ENCODE measurements at regions not wholly inside any gene's neighbourhood (a gene's known extent, or its start where the extent isn't known, plus 50 kb on each side); places are given as distances from the start of the nearest gene placed in this dataset.
"Not testable (repeated sequence)": the region's sequence is repeated elsewhere in the genome, so short reads cannot be mapped to it uniquely, and the experiment has no call there.

GRCh38 chr2:18971069-18971378, 381.7 kb upstream of the NT5C1B start:
- DNase-seq (ENCODE audit: insufficient read length, low spot score) (no peak), FAIRE-seq (no peak)
- no peak for TF ChIP-seq CTCF (IDR thresholded peaks at IDR 0.05; ENCODE audit: insufficient read depth, missing control alignments)

GRCh38 chr2:18966131-18966530, 376.8 kb upstream of the NT5C1B start:
- FAIRE-seq (no peak), DNase-seq (ENCODE audit: insufficient read length, low spot score) (no peak)
- TF ChIP-seq CTCF (IDR thresholded peaks at IDR 0.05; ENCODE audit: insufficient read depth, missing control alignments): no peak

GRCh38 chr2:18963739-18964256, 374.4 kb upstream of the NT5C1B start:
- FAIRE-seq; DNase-seq (ENCODE audit: insufficient read length, low spot score): not testable (repeated sequence)

DNA sequence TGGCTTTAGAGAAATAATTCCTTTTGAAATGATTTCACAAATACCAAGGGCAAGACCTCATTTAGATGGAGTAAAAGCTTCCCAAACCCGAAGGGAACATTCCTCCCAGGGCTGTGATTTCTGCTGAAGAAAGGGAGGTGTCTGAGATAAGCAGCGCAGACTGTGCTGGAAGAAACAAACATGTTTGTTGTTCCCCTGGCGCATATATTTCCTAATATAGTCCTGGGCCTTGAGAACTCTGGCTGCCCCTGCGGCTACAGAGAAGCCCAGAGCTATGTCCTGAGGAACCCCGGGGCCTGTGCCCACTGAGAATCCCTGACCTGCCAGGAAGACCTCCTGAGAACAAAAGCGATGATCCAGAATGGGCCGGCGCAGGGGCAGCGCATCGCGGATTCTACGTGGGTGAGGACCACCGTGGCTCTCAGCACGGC, 372.6 kb upstream of the NT5C1B start:
- no peak for TF ChIP-seq CTCF (IDR thresholded peaks at IDR 0.05; ENCODE audit: insufficient read depth, missing control alignments)
- FAIRE-seq: no peak
- DNase-seq (ENCODE audit: insufficient read length, low spot score): no peak

DNA sequence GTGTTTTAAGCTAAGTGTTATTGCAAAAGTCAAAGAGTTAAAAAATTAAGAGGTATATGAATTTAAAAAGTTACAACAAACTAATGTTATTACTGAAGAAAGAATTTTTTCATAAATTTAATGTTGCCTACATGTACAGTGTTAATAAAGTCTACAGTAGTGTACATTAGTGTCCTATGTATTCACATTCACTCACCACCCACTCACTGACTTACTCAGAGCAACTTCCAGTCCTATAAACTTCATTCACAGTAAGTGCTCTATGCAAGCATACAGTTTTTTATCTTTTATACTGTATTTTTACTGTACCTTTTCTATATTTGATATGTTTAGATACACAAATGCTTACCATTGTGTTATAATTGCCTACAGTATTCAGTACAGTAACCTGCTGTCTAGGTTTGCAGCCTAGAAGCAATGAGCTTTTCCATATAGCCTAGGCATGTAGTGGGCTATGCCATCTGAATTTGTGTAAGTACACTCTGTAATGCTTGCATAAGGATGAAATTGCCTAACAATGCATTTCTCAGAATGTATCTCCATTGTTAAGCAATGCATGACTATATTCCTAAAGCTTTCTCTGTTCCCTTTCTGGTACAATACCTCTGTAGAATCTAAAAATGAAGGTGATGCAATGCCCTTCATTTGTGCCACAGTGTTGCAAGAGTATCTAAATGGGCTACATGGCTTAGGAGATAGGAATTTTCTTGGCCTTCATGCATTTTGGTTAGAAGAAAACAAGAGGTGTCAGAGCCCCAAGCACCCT, 370.8 kb upstream of the NT5C1B start:
- FAIRE-seq (no peak), DNase-seq (ENCODE audit: insufficient read length, low spot score) (no peak)
- no peak for TF ChIP-seq CTCF (IDR thresholded peaks at IDR 0.05; ENCODE audit: insufficient read depth, missing control alignments)

- DNase-seq (ENCODE audit: insufficient read length, low spot score): no peak
- no peak for TF ChIP-seq CTCF (IDR thresholded peaks at IDR 0.05; ENCODE audit: insufficient read depth, missing control alignments)
- no peak for FAIRE-seq
These were observed 369.8 kb upstream of the NT5C1B start for GRCh38 chr2:18959200-18959599.

DNA sequence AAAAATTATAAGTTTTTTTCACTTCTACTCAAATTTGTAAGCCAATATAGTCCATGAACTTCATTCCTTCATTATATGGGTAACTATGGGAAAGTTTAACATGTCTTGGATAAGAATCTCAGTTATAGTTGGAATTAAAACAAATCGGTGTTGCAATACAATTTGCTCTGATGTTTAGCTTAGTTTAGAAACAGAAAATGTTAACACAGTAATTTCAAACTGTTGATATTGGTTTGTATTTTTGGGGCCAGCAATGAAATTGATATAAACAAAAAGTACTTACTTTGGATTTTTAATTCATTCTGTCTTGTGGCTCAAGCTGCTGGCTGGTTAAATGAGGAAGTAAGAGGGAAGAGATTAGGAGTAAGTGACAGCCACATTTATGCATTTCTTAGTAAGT, 368.5 kb upstream of the NT5C1B start:
- no peak for FAIRE-seq
- no peak for DNase-seq (ENCODE audit: insufficient read length, low spot score)
- no peak for TF ChIP-seq CTCF (IDR thresholded peaks at IDR 0.05; ENCODE audit: insufficient read depth, missing control alignments)

Measured in D721Med (cell line).